Heart left ventricle (tissue), 13 donors: ENCODE measurements at regions not wholly inside any gene's neighbourhood (a gene's known extent, or its start where the extent isn't known, plus 50 kb on each side); places are given as distances from the start of the nearest gene placed in this dataset.

Experiments
- POLR2A ChIP-seq, 2 donors: fragments of 450-650 bp; IDR thresholded peaks; one replicate each; pipeline ENCODE4 v1.6.1; 2017; ENCODE audit warnings: antibody characterized with exemption in 2 of 2, mild to moderate bottlenecking in 2 of 2, moderate library complexity in 2 of 2
- TF ChIP-seq, protein P1 (sequence below), 12 donors: fragments of 200-600 bp; sonication (generic) in 4 of 12; IDR thresholded peaks; one replicate each; pipeline versions ENCODE4 v1.5.0 to v1.8.0; 2018 to 2022; ENCODE audit warnings: antibody characterized with exemption in 12 of 12, mild to moderate bottlenecking in 5 of 12
- donor health status: ischemic (EF 13 %, LVEDD 7.1; RV severe dilation, severe dysfunction).
- donor health status: DM: no; HTN: yes; CAD: no.
- donor health status: DM: no; HTN: no; CAD: no.
- donor health status: ischemic (EF 25% LVEDD 6.9; RV normal size, moderate dysfunction).
- donor health status: ischemic (EF 25% LVEDD 5.7; RV mildly dilated, moderate dysfunction).
- donor health status: ischemic (EF 35%, LVEDD 5.7; RV mildly dilated, moderate dysfunction).
- donor health status: nonischemic (EF 11% LVEDD 7.7; RV severe dilation, severe dysfunction).
- donor health status: DM: yes; HTN: yes; CAD: no.
- donor health status: PGD.
- donor health status: ischemic (EF 29% LVEDD 5.4; RV normal size, mild dysfunction).
- donor health status: nonischemic (EF 23%, LVEDD 6.1; RV moderate dilation, normal function).

DNA sequence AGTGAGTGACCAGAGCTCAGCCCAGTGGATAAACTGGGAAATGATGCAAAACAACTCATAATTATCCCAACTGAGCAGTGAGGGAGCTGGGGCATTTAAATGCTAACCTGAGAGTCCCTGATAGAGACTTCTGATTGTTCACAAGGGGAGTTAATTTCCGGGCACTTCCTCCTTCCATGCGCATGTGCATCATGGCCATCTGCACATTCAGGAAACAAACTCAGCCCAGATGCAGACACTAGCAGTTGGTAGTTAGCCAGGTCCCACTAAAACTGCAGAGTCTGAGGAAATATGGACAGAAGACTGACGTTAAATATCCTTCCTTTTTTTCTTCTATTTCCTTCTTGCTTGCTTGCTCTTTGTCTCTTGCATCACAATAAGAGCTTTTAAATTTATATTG is 852.1 kb upstream of the LRRC4C start:
- TF ChIP-seq, protein P1, sequence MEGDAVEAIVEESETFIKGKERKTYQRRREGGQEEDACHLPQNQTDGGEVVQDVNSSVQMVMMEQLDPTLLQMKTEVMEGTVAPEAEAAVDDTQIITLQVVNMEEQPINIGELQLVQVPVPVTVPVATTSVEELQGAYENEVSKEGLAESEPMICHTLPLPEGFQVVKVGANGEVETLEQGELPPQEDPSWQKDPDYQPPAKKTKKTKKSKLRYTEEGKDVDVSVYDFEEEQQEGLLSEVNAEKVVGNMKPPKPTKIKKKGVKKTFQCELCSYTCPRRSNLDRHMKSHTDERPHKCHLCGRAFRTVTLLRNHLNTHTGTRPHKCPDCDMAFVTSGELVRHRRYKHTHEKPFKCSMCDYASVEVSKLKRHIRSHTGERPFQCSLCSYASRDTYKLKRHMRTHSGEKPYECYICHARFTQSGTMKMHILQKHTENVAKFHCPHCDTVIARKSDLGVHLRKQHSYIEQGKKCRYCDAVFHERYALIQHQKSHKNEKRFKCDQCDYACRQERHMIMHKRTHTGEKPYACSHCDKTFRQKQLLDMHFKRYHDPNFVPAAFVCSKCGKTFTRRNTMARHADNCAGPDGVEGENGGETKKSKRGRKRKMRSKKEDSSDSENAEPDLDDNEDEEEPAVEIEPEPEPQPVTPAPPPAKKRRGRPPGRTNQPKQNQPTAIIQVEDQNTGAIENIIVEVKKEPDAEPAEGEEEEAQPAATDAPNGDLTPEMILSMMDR (IDR thresholded peaks at IDR 0.05) = no peak
- TF ChIP-seq POLR2A (IDR thresholded peaks at IDR 0.05) = no peak
